GM10266 (cell line): ENCODE measurements at regions not wholly inside any gene's neighbourhood (a gene's known extent, or its start where the extent isn't known, plus 50 kb on each side); places are given as distances from the start of the nearest gene placed in this dataset.

Source experiments
- DNase-seq: peaks from one replicate; pipeline ENCODE4 v3.0.0; 2012; ENCODE audit errors: extremely low spot score
- TF ChIP-seq, protein P1 (sequence below): IDR thresholded peaks from 2 replicates; pipeline ENCODE4 v1.5.1; 2012; ENCODE audit warnings: mild to moderate bottlenecking, low read depth; ENCODE audit not compliant: control insufficient read depth, insufficient read depth; ENCODE audit errors: missing control alignments

- no peak for DNase-seq
- TF ChIP-seq, protein P1, sequence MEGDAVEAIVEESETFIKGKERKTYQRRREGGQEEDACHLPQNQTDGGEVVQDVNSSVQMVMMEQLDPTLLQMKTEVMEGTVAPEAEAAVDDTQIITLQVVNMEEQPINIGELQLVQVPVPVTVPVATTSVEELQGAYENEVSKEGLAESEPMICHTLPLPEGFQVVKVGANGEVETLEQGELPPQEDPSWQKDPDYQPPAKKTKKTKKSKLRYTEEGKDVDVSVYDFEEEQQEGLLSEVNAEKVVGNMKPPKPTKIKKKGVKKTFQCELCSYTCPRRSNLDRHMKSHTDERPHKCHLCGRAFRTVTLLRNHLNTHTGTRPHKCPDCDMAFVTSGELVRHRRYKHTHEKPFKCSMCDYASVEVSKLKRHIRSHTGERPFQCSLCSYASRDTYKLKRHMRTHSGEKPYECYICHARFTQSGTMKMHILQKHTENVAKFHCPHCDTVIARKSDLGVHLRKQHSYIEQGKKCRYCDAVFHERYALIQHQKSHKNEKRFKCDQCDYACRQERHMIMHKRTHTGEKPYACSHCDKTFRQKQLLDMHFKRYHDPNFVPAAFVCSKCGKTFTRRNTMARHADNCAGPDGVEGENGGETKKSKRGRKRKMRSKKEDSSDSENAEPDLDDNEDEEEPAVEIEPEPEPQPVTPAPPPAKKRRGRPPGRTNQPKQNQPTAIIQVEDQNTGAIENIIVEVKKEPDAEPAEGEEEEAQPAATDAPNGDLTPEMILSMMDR: no peak
These were observed 310.3 kb downstream of the TMEM121 start for GRCh38 chr14:105836730-105837129.

DNA sequence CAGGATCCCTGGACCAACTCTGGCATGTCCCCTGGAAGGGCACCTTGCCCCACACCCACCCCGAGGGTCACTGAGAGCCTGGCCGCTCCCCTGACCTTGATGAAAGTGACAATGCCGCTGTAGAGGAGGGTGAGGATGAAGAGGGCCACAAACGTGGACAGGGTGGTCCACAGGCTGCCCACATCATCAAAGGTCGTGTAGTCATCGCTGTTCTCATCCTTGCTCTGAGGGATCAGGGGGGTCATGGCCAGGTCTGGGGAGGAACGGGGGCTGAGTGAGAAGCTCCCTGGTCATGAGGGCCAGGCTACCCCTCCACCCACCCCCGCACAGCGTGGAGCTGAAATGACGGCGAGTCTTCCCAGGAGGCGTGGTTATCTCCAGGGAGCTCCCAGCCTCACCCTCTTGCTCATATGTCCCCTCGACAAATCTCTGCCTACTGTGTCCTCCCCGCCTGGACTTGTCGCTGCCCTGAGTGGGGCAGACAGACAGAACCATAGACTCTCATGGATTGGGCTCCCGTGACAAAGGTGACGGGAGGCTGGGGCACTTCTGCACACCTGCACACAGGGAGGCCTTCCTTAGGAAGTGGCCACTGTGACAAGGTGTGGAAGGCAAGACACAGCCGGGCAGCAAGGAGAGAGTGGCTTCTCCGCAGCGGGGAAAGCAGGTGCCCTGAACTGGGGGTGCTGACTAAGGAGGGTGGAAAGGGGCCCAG lies 311.1 kb downstream of the TMEM121 start:
- TF ChIP-seq, protein P1: no peak
- no peak for DNase-seq

DNA sequence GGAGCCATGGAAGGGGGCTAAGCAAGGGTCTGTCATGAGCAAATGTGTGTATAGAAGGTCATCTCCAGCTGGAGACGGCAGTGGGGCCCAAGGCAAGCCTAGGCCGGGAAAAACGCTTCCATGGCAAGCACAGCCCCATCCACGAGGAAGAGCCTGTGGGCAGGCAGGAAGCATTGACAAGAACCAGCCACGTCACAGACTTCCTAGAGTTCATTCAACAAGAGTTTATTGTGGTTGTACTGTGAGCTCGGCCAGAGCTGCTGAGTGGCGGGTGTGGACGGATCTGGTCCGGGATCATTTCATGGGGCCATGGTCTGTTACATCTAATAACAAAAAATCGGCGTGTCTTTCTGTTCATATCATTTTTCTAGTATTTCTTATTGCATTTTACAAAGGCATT lies 311.7 kb downstream of the TMEM121 start:
- no peak for DNase-seq
- TF ChIP-seq, protein P1: no peak

DNA sequence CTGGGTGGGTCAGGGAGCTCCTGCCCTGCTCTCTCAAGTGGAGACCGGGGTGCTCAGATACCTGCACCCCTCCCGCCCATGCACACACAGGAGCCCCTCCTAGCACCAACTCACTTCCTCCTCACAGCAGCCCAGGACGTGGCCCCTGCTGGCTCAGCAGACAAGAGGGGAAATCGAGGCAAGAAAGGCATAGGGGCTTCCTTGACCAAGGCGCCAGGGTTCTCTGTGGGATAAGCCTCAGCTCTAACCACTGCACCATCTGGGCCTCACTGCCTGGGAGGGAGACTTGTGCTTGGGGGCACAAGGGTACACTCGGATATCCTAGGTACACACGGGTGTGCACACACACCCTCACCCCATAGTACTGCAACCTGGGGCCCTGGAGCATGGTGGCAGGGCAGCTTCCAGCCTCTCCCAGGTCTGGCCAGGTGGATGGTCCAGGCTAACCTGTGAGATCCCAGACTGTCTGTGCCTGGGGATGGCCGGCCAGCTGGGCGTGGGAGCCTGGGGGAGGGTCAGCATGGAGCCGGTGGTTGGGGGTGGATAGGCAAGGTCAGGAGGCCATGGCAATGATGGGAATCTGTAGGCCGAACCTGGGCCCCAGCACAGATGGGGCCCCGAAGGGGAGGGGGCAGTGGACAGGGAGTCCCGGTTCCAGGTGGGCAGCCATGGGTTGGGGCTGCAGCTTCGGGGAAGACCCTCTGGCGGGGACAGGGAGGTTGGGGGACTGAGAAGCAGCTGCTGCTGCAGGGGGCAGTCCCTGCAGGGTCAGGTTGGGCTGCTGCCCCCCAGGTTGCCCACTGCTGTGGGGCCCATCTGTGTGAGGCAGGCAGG lies 312.4 kb downstream of the TMEM121 start:
- DNase-seq: no peak
- TF ChIP-seq, protein P1: no peak

DNA sequence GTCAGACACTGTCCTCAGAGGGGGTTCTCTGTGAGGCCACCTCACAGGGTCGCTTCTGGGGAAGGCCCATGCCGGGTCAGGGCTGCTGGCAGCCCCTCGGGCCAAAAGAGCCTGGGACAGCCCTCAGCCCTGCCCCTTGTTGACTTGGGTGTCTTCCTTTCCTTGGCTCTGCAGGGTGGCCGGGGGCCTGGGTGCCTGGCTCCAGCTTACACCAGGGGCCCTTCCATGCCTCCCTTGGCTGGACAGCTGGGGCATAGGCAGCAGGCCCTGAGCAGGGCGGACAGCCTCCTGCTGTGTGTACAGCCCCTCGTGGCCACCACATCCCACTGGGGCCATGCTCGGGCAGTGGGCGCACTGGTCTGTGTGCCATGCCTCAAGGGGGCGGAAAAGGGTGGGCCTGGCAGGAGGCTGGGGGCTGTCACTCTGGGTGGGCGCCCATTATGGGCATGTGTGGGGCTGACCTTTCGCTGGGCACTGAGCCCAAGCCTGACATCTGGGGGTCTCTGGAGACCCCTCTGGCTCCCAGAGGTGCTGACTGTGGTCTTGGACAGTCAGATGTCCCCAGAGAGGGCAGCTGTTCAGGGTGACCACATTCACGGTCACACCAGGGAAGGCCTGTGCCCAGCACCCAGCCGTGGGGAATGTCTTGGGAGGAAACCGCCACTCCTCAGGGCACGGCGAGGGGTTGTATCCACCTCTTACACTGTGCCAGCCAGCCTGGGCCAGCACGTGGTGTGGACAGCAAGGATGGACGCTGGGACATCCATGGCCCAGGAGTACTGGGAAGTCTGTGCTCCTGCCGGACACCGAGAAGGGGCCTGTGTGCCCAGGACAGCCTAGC lies 313.3 kb downstream of the TMEM121 start:
- TF ChIP-seq, protein P1: no peak
- no peak for DNase-seq

DNA sequence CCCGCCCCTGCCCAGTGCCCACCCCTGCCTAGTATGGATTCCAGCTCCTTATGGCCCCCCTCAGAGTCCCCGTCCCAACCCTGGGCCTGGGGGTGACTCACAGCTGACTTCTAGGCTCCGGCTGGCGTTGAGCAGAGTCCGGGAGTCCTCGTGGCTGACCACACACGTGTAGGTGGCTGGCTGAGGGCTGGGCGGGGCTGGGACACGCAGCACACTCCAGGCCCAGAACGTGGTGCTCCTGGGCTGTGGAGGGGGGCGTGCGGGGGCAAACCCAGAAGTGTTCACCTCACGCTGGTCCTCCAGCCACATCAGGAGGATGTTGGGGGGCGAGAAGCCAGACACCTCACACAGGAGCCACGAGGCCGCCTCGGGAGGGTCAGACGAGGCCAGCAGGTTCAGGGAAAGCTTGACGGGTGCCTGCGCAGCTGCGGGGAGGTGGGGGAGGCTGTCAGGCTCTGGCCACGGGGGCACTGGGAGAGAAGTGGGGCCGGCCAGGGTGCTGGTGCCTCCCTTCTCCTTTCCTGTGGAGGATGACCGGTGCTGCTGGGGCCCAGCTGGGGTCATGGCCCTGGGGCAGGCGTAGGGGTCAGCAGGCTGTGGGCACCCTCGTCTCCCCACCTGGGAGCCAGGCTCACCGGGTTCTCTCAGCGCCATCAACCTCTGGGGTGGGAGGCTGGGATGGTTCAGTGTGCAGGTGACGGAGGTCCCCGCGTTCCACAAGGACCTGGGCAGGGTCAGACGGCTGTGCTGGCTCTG lies 314.1 kb downstream of the TMEM121 start:
- TF ChIP-seq, protein P1: no peak

More for the DNA sequence above, 314.1 kb downstream of the TMEM121 start:
- no peak for DNase-seq
